ENCODE measurements at regions not wholly inside any gene's neighbourhood (a gene's known extent, or its start where the extent isn't known, plus 50 kb on each side); places are given as distances from the start of the nearest gene placed in this dataset.

DNA sequence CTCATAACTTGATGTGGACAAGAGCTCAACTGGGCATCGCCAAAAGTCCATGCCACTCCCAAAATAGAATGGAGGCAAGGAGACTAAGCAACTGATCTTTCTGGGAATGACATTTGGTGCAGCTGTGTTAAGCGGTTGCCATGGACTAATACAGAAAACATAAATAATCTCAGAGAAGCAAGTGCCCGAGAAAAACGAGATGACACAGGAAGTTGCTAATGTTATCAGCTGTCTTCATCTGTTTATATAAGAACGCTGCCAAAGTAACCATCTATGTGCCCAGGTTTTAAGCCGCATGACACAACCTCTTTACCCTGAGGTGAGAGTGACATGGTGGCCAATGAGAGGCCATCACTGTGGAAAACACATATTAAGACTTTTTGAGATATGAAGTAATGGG is 54.9 kb upstream of the SACS start:
- no peak for DNase-seq

DNA sequence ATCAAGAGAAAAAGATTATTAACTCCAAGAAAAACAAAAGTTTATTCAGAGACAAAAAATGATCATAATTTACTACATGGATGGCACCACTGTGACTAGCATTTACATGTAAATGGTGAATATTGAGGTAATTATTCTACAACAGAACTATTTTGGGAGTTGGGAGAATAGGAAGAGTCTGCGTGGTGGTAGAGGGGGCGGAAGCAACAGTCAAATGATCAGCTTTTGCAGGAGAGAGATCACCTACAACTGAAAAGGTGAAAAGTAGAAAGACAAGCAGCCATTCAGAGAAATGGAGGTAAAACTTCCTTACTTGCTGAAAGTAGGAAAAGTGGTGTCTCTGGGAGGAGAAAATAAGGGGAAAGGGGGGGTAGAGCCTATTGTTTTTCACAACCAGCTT is 62.8 kb upstream of the SACS start:
- peak in 1 of 51 donors; percentile 7 for DNase-seq

DNA sequence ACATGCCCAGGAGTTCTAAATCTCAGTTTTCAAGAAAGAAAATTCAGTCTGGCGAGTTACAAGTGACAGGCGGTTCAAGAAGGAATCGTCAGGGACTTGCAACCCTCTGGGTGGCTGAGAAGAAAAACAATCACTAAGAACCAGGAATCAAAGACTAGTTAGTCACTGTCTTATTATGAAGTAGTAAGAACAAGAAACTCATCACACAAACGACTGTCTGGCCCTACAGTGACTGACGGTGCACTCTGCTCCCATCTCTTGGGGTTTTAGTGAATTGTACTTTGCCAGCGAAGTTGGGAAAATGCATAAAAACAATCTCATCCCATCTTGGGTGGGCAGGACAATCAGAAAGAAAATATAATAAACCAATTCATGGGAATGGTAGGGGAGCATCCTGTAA is 63.7 kb upstream of the SACS start:
- no peak for DNase-seq

DNA sequence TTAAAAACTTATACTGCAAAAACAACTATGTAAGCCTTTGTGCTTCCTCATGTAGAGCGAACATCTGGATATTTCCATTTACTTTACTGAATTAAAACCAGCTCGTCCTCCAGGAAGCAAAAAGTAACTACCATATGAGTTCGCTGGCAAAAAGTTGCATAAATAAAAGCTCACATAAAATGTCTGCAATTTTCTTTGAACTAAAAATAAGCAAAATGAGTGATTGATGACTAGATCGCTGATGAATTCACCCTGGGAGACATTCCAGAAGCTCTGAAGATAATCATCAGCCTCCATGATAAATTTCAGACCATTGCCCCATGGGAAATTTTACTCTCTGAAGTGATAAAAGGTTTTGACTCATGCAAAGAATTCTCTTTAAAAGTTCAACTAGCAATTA is 67.3 kb upstream of the SACS start:
- DNase-seq, result no peak

DNA sequence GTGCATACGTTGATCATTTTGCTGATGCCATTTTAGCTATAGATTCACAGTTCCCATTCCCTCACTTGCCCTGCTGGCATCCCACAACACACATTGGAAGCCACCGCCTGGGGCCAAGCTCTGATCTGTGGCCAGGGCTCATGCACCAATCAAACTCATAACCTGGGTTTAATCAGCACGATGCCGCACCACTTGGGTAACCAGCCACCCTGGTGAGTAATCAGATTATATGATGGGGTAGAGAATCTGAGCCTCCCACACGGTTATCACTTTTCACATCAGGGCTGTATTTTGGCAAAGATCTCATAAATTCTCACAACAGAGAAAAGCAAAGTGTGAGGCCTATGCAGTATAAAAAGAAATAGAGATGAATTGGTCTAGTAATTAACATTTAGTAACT is 66.0 kb upstream of the TNFRSF19 start:
- no peak for DNase-seq

DNA sequence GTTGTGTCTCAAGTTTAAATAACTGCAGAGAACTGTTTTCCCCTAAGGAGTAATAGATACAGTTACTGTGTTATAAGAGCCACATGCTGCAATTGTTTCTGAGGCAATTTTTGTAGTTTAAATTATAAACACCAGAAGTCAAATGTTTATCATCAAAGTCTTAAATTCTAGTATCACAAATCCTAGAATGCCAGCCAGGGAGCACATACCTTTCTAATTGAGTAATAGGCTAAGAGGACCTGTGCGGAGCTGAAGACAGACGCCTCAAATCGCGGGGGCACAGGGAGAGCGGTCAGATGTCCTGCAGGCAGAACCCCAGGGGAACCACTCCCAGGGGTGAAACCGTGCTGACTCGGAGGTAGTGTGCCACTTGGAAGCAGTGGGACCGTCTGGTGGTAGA is 65.2 kb upstream of the TNFRSF19 start:
- no peak for DNase-seq

DNA sequence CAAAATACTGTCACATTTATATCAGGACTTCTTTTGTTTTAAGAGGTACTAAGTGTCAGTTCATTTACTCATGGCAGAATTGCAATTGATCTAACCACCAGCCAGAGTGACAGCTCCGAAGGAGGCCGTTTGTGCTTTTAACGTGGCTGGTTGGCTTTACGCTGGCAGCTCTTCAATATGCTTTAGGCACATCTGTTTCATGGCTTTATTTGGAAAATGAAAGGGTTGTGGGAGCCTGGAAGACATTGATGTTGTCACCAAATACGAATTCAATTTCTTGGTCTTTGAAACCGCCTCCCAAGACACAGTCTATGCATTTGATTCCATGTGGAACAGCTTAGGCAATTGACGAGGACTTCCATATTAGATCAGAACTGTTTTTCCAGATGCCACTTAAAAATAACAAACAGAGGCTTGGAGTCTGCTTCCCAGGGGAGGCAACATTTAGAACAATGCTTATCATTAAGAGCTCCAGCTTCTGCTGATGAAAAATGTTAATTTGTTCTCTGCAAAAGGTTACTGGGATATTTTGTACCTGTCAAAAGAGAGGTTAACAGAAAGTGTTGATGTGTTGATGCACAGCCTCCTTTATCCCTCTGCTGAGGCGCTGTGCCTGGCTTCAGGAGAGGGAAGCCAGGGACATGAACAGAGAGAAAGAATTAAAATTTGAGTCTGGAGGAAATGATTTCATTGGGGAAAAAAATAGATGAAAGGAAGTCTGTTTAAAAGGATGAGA is 64.0 kb upstream of the TNFRSF19 start:
- no peak for DNase-seq

DNA sequence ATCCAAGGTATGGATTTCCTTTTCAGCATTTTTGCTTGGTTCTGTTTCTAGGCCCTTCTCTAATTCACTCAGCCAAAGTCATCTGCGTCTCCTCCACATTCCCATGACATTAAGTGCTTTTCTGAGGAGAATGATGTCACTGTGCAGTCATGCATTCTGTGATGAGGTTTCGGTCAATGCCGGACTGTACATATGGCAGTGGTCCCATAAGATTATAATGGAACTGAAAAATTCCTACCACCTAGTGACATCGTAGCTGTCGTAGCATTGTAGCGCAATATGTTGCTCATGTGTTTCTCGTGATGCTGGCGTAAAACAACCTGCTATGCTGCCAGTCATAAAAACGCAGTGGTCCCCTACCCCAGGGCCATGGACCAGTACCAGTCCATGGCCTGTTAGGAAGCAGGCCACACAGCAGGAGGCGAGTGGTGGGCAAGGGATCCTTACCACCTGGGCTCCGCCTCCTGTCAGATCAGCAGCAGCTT is 63.4 kb upstream of the TNFRSF19 start:
- no peak for DNase-seq

DNA sequence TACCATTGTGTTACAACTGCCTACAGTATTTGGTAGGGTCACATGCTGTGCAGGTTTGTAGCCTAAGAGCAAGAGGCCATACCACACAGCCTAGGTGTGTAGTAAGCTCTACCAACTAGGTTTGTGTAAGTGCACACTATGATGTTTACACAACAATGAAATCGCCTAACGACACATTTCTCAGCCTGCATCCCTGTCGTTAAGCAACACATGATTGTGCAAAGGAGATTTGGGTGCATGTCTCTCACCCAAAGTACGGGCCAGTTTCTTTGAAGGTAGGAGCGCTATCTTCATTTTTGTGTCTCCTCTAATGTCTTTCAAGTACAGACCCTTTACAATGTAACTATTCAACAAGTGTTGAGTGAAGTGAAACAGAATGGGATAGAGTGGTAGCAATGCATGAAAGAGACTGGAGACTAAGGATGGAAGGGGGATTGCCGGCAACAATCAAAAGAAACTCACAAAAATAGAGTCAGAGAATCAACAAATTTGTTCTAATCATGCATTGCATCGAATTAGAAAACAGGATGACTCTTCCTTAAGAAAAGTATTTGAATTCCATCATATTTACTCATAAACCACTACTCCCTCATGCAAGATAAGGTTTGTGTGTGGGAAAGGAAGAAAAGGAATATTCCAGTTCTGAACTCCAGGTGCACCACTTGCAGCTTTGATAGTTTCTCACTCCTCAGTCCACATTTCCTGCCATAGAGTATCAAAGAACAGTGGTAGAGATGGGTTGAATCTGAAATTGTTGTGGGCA is 60.2 kb upstream of the TNFRSF19 start:
- DNase-seq, result no peak

DNA sequence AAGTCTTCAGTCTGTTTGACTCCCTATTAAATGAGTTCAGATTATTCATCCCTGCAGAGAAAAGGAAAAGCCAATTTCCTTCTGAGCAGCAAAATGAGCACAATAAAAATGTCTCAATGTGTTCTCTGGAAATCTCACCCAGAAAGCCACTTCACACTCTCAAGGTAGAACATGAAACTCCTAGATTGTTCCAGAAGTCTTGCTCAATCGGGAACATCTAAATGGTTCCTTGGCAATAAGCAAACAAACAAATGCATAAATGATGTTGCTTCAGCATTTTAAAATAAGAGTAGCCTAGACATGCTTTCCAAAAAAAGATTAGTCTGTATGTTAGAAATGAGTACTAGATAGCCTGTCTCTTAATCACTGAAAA is 59.7 kb upstream of the TNFRSF19 start:
- no peak for DNase-seq

DNA sequence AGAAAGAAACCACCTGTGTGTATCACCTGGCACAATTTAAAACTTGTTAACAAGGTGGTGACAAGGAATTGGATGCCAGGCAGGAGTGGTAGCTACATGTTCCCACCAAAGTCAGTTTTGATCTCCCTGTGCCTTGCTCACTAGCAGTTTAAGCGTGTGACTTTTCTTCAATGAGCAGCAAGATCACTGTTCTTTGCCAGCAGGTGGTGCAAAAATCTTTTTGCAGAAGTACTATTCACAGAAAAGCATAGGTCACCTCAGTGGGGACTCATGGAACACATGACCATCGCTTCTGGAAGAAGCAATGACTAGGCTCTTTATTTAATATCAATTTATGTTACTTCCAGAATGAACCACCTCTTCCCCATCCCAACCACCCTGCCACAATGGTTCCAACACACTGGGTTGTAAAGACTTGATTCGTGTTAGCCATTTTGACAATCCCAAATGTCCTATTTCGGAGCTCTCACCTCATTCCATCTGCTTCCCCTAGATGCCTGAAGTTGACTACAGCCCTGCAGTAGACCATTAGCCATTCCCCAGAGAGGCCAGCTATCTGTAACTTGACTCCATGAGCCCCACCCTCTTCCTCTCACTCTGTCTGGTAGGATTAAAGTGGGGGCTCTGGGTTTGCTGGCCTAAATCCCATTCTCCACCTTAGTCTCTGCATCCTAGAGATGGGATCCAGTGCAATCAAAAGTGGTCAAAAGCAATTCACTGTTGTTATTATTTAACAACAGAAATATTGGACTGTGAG is 59.1 kb upstream of the TNFRSF19 start:
- DNase-seq, result peak in 1 of 51 donors; percentile 8

DNA sequence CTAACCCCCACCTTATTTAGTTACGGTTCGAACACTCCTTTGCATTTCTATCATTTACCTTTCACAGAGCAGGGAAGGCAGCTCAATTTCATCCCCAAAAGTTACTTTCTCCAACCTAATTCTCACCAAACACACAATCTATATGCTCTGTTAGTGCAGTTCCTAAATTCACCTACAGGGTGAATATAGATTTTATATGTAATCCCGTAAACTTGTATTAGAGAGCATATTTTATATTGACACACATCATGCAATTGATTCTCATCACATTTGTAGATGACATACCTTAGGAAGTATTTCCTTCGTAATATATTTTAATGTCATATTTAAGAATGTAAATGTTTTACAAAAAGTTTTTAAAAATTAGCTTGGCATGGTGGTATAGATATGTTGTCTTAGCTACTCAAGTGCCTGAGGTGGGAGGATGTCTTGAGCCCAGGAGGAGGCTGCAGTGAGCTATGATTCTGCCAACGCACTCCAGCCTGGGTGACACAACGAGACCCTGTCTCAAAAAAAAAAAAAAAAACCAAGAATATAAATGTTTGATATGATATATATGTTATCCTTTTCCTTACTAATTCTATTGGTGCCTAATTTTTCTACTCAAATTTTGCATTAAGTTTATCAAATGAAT is 57.3 kb upstream of the TNFRSF19 start:
- DNase-seq, result no peak

DNA sequence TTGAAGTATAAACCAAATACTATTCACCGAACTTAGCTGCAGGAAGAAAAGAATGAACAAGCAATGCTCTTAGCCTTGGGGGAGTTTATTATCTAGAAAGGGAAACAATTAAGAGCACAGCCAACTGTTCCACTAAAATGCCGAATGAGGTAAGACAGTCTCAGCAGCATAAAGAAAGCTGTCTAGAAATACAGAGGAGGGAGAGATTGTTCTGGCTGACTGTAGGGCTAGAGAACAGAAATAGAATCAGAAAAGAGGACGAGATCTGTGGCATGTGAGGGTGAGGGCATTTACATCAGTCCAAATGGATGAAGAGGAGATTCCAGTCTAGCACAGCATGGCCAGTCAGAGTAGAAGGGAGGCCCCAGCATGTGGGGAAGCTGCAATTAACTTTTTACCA is 56.8 kb upstream of the TNFRSF19 start:
- no peak for DNase-seq

DNA sequence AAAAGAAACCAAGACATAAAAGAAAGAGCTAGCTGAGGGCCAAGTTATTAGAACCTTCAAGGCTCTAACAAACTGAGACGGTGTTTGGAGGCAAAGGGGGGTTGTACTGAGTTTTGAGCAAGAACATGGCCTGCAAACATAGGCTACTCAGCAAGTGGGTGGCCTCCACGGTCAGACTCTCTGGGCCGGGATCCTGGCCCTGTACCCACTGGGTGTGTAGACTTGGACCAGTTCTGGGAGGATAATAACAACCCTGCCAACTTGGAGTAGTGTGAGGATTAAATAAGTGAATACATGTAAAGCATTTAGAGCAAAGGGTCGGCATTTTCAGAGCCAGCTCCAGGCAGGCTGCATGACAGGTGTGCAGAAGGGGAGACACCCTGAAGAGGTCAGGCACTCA is 56.1 kb upstream of the TNFRSF19 start:
- no peak for DNase-seq

DNA sequence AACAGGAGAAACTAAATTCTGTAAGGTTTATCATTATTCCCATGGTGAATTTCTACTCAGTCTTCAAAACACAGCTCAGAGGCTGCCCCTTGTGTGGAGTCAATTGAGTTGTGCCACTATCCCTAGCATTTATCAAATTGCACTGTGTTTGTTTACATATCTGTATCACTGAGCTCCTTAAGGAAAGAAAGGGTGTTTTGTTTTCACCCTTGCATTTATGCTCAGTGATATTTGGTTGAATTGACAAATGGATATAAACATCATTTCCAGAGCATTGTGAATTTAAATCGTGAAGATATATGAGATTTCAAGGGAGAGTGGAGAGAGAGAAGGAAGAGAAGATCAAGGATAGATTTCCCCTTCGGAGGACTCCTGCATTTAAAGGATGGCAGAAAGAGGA is 55.1 kb upstream of the TNFRSF19 start:
- no peak for DNase-seq

DNA sequence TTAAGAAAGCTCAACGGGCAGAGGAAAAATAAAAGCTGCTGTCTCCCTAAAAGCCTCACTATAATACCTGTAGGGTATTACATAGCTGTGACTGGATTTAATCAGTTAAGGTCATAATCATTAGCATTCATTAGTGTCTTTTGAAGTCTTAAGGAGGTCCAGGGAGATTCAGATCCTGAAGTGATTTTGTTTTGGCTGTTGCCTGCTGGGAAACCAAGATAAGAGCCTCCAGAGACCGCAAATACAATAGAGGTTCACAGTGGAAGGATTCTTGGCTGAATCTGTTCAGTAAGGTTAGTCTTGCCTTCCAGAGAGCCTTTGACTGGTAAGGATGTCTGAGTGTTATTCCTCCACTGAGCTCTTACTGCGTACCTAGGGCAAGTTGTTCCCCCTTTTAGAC is 54.0 kb upstream of the TNFRSF19 start:
- DNase-seq, result no peak

DNA sequence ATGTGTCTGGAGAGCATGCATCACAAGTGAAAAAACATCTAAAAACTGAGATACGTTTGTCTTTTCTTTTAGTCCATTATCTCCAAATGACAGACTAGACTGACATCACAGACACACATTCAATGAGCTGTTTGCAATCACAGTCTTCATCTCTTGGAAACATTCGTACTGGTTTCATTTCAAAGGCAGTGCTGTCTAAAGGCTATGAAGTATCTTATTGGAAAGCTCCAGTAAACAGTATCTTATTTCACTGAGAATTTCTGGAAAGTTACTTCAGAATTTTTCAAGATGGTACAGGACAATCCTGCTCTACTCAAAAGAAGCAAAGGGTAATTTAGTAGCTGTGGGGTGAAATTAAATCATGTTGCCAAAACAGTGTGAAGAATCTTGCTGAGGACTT is 53.5 kb upstream of the TNFRSF19 start:
- no peak for DNase-seq

DNA sequence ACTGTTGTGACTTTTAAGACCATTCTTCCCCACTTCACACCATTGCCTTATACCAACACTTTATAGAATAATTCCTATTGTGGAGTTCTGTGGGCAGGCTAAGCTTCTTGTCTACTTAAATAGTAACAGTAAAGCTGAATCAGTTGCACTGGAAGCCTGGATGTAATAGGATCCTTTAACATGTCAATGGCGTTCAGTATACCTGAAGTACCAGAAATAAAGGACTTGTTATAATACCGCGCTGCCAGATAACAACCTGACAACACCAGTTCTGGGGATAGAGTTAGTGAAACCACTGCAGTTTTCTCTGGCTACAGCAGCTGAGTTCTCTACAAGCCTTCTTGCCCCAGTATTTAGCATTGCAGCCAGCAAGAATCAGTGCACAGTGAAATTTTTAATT is 52.0 kb upstream of the TNFRSF19 start:
- DNase-seq, result no peak

Measured in hypothalamus (tissue), 51 donors.